HS-5 (cell line): ENCODE measurements at regions not wholly inside any gene's neighbourhood (a gene's known extent, or its start where the extent isn't known, plus 50 kb on each side); places are given as distances from the start of the nearest gene placed in this dataset.

Experiments
- DNase-seq: peaks from one replicate; pipeline ENCODE4 v3.0.0-alpha.2; 2012; ENCODE audit warnings: low read depth

DNA sequence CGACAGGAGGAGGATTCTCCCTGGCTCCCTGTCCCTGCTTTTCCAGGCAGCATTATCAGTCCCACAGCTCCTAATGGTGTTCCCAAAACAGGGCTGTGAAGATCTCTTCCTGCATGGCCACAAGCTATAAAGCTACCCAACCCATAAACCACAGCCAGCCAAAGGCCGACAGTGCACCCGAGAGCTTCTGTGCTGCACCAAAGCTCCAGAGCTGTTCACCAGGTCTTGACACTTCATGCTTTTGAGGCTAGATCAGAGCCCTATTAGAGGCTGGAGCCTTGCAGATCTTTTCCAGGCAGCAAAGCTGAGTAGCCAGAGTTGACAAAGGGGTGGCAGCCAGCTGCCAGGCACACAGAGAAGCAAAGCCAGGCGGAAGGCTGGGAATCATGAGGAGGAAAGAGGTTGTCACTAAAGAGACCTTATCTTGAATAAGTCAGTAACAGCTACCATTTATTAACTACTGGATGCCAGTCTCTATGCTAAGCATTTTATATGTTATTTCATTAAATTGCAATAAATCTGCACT, 180.4 kb downstream of the KATNAL1 start:
- no peak for DNase-seq

DNA sequence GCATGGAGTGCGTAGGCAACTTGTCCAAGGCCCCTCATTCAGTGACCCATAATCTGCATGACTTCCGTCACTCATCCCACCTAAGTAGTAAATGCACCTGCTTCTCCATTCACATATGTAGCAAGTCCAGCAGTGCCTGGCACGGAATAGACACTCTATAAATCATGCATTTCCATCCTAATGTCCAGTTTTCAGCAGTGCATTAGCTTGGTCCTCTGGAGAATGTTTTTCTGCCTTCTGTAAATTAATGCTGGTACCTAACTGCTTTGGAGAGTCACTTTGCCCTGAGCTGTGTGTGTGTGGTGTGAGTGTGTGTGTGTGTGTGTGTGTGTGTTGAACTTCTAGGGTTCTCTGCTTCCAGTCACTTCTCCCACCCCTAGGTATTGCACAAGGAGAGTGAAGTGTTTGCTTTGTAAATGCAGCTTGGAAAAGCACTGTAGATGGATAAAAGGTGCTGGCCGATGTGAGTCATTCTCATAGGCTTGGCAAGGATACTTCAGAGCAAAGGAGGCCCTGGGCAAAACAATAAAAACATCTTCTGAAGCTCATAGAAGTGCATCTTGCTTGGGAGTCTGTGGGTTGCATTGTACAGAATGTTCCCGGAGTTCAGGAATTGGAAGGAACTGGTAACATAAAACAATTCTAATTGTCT, 181.8 kb downstream of the KATNAL1 start:
- DNase-seq = no peak

- DNase-seq = no peak
Measured at GRCh38 chr13:30124131-30124768, 183.1 kb downstream of the KATNAL1 start.

GRCh38 chr13:30123575-30123974, 183.8 kb downstream of the KATNAL1 start:
- no peak for DNase-seq

- no peak for DNase-seq
Measured at GRCh38 chr13:30121666-30122065, 185.7 kb downstream of the KATNAL1 start.

DNA sequence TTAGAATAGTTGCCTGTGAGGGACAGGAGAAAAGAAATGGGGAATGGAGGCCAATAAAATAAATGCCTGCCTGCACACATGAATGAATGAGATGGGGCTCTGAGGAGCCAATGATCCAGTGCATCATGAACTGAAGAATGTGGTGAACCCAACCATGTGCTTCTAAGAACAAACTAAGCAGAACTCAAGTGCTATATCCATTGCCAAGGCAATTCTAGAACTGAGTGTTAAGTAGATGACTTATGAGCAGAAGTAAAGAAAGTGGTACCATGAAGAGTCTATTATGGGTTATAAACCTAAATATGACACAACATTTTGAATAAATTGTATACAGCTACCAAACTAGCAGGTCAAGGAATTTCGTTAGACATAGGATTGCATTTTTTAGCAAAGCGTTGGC, 186.1 kb downstream of the KATNAL1 start:
- DNase-seq = no peak

DNA sequence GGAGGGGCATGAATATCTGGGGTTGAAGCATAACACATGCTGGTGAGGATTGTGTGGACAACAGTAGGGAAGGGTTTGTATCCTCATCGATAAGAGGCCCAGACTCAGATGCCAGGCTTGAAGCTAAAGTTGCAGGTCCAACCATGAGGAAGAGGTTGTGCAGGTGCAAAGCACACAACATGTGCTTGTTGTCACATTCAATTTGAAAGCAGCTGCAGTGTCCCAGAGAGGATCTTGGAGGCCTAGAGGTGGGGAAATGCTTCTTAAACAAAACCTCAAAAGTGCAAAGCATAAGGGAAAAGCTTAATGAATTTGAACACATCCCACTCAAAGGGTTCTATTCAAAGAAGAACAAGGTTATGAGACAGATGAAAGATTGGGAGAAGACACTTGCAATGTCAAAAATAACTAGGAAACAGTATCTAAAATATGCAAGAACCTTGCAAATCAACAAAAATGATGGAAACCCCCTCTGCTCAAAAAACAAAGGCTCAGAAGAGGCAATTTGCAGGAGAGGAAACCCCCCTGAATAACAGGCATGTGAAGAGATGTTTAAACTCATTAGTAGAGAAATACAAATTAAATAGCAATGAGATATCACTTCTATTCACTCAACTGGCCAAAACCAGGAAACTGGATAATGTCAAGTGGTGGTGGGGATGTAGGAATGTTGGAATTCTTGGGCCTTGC, 187.1 kb downstream of the KATNAL1 start:
- DNase-seq = no peak

GRCh38 chr13:30119476-30119875, 187.9 kb downstream of the KATNAL1 start:
- DNase-seq = no peak

DNA sequence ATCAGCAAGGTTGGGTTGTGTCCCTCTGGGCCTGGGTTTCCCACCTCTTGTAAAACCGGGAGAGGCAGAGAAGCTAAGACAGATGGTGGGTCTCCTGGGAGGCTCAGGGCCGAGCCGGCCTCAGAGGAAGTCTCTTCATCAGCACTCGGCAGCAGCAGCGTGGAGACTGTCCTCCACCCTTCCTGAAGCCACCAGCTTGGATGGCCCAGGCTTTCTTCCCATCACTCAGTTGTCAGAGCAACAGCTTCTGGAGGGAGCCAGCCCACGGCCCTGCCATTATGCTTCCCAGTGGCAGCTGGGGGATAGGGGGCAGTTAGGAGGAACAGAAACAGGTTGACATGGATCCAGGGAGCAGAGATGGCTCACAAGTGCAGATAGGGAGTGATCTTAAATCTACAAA, 191.0 kb downstream of the KATNAL1 start:
- DNase-seq = no peak

DNA sequence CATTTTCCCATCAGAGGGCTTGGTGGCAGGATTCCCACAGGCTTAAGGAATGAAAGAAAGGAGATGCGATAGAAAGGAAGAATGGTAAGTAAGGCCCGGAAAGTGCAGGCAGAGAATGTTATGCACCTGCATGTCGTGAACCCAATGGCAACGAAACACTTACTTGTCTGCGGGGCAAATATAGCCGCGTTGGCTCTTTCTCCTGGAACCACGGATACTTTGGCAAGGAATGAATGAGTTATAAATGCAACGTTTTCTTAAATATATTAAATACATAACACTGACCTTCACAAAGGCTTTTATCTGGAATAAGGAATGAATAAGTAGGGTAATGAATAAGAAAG, 192.1 kb downstream of the KATNAL1 start:
- DNase-seq = no peak

GRCh38 chr13:30114571-30115256, 192.6 kb downstream of the KATNAL1 start:
- DNase-seq = peak; percentile 25

GRCh38 chr13:30113983-30114570, 193.3 kb downstream of the KATNAL1 start:
- DNase-seq = no peak

GRCh38 chr13:30113551-30113950, 193.8 kb downstream of the KATNAL1 start:
- DNase-seq = no peak

GRCh38 chr13:30112602-30113435, 194.5 kb downstream of the KATNAL1 start:
- peak; percentile 35 for DNase-seq

- DNase-seq = no peak
Measured at GRCh38 chr13:30111810-30112209, 195.5 kb downstream of the KATNAL1 start.

GRCh38 chr13:30110301-30111070, 196.9 kb downstream of the KATNAL1 start:
- no peak for DNase-seq

- DNase-seq = no peak
Measured at GRCh38 chr13:30109471-30110135, 197.7 kb downstream of the KATNAL1 start.

DNA sequence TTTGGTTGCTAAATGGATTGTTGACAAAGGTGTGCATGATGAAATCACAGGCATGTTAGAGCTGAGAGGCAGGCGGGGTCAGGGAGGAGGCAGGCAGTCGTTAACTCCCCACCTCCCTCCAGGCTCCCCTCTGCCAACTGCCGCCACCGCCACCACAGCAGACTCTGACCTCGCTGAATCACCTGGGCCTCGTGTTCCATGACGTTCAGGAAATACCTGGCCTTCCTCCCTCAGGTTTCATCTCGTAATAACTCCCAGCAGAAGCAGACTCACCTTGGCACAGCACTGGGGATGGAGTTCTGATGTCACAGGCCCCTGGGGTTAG, 198.5 kb downstream of the KATNAL1 start:
- DNase-seq = no peak

DNA sequence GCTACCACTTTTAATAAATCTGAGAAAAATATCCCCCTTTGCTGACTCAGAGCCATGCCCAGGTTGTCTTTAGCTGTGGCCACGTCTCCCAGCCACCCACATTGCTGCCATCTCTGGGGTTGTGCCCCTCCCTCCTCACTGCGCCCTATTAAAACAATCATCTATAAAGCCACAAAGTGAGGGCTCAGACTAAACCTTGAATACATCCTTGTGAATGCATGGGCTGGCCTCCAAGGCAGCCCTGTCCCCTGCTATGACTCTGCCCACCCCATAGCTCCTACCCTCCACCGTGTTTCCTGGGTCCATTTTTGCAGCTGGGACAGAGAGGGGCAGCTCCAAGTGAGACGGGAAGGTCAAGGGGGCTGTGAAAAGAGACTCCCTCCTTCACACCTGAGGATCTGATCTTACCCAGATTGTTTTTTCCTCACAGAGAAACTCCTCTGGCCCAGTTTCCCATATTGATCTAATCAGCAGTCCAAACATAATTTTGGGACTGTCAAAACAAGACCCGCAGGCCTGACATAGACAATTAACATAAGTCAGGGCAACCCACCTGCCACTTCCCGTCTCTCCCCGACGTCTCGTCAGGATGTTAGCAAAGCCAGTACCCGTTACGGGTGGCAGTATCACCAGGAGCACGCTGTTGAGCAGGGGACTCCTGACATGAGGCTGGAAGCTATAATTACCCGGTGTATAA, 199.0 kb downstream of the KATNAL1 start:
- DNase-seq = no peak
